ENCODE measurements at regions not wholly inside any gene's neighbourhood (a gene's known extent, or its start where the extent isn't known, plus 50 kb on each side); places are given as distances from the start of the nearest gene placed in this dataset.

GRCh38 chr1:229940684-229941083 is 126.4 kb upstream of the GALNT2 start:
- DNase-seq: no peak

- no peak for DNase-seq
Observed at GRCh38 chr1:229941160-229941559, 125.9 kb upstream of the GALNT2 start.

DNA sequence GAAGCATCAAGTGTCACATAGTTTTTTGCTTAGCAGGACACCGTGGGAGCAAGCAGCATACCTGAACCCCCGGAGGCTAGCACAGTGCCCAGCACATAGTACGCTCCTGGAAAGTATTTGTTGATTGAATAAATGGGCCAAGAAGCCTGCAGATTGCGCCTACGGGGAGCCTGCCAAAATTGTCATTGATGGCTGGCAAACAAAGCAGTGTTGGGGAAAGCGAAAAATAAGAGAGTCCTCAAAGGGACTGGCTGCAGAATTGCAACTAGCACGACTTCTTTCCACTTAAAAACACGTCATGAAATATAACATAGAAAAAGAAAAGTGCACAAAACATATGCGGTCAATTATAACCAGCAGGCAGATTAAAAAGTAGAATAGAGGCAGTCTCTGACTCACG is 125.2 kb upstream of the GALNT2 start:
- no peak for DNase-seq

DNA sequence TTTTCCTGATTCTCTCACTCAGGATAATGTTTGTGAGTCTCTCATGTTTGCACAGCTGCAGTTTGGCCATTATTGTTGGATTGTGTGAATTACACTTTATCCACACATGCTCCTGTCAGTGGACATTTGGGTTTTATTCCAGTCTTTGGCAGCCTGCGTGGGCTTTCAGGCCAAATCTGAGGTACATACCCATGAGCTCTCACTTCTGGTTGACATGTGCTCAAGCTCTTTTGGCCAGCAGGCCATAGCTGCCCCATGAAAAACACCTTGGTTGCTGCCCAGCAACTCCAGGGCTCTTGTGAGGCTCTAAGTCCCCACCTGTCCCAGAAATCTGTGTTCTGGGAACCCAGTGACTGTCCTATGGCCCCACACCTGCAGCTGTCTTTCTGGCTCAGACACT is 124.5 kb upstream of the GALNT2 start:
- DNase-seq: no peak

DNA sequence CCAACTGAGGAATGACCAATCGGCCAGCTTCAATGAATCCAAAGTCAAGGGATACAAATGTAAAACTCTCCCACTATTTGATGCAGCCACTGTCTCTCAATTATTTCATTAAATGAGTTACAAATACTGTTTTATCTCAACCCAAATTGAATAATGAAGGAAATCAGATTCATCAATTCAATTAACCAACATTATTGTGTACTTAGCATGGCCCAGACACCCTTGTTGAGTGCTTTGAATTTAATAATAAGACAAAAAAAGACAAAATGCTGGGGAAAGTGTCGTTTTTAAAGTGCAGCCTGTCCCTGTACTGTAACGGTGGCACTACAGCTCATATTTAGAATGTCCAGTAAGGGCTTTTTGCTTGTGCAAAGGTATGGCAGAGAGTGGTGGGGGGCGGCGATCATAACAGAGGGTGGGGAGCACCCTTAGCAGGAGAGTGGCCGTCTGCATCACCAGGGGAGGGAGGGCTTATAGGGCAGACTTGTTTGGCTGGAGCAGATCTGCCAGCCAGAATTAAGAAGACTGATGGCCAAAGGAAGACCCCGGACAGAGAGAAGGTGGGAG is 123.8 kb upstream of the GALNT2 start:
- DNase-seq: no peak

DNA sequence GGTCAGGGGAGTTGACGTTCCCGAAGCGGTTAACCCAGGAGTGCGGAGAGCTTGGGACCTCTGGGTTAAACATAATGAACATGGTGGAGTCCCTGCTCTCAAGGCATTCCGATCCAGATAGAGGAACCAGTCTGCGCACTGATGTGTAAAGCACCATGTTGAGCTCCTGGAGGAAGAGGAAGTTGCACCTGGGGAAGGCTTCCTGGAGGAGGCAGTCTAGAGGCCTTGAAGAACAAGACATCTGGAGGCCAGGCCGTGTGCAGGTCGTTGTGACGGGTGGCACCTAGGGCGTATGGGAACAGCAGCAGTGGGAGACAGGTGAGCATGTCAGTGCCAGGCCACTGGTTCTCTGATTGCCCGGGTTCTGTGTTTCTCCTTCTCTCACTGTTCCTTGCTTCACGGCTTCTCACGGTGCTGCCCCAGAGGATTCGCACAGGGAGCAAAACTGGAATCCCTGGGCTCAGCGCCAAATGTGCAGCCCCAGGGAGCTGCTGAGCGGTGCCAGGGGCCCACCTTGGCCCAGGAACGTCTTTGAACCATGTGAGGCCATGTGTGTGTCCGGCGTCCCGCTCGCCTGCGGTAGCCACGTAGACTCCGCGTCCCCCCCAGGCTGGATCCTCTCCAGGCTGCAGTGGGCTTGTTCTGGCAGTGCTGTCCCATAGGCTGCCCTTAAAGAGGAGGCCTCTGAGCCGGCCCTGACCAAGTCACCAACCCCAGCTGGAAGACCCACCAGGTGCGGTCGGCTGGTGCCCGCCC is 122.9 kb upstream of the GALNT2 start:
- no peak for DNase-seq

- DNase-seq: no peak
Observed at GRCh38 chr1:229945795-229946194, 121.2 kb upstream of the GALNT2 start.

DNA sequence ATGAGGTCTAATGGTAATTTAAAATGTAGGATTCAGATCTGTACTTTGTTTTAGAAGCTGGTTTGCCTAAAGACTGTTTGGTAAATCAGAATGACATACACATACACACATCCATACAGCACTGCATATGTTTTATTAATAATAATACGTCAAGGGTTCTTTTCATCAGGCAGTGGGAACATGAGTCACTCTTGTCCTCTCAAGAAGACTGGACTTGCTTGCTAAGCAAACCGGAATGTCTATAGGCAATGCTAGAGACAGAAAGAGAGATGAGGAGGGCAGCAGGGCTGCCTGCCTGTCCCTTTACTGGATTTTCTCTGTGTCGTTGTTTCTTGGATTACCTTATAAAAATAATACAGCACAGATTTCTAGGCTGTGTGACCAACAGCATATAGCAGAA is 119.1 kb upstream of the GALNT2 start:
- DNase-seq: no peak

DNA sequence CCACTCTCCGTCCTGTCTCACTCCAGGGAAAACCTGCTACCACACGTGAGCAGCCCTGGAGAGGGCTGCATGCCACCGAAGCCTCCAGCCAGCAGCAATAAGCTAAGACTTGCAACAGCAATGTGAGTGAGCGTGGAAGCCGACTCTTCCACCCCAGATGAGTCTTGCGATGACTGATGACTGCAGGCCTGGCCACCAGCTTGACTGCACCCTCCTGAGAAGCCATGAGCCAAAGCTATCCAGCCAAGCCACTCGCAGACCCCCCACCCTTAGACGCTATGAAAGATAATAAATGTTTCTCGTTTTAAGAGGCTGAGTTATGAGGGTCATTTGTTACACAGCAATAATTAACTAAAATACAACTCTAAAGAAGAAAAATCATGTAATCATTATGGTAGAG is 118.6 kb upstream of the GALNT2 start:
- DNase-seq: no peak

GRCh38 chr1:229949500-229949899 is 117.5 kb upstream of the GALNT2 start:
- DNase-seq: no peak

DNA sequence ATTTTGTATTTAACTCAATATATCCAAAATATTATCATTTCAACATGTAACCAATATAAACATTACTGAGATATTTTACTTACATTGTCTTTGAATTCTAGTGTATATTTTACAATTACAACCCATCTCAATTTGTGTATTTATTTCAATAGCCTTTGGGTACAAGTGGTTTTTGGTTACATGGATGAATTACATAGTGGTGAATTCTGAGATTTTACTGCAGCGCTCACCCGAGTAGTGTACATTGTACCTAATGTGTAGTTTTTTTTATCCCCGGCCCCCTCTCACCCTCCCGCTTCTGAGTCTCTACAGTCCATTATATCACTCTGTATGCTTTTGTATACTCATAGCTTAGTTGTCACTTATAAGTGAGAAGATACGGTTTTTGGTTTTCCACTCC is 117.0 kb upstream of the GALNT2 start:
- DNase-seq: no peak

DNA sequence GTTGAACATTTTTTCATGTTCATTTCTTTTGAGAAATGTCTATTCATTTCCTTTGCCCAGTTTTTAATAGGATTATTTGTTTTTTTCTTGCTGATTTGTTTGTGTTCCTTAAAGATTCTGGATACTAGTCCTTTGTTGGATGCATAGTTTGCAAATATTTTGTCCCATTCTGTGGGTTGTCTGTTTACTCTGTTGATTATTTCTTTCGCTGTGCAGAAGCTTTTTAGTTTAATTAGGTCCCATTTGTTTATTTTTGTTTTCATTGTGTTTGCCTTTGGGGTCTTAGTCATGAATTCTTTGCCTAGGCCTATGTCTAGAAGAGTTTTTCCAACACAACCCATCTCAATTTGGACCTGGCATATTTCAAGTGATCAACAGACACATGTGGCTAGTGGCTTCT is 116.1 kb upstream of the GALNT2 start:
- DNase-seq: no peak

DNA sequence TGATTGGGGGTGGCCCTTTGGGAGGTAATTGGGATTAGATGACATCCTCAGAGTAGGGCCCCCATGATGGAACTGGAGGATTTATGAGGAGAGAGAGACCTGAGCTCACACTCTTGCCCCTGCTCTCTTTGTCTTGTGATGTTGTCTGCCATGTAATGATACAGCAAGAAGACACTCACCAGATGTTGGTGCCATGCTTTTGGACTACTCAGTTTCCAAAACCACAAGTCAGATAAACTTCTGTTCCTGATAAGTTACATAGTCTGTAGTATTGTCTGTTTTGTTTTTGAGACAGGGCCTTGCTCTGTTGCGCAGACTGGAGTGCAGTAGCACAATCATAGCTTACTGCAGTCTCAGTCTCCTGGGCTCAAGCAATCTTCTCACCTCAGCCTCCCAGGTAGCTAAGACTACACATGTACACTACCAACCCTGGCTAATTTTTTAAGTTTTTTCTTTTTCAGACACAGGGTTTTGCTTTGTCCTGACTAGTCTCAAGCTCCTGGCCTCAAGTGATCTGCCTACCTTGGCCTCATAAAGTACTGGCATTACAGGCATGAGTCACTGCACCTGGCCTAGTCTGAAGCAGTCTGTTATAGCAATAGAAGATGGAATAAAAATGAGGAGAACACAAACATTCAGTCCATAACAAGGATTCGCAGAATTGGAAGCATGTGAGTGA is 115.0 kb upstream of the GALNT2 start:
- no peak for DNase-seq

DNA sequence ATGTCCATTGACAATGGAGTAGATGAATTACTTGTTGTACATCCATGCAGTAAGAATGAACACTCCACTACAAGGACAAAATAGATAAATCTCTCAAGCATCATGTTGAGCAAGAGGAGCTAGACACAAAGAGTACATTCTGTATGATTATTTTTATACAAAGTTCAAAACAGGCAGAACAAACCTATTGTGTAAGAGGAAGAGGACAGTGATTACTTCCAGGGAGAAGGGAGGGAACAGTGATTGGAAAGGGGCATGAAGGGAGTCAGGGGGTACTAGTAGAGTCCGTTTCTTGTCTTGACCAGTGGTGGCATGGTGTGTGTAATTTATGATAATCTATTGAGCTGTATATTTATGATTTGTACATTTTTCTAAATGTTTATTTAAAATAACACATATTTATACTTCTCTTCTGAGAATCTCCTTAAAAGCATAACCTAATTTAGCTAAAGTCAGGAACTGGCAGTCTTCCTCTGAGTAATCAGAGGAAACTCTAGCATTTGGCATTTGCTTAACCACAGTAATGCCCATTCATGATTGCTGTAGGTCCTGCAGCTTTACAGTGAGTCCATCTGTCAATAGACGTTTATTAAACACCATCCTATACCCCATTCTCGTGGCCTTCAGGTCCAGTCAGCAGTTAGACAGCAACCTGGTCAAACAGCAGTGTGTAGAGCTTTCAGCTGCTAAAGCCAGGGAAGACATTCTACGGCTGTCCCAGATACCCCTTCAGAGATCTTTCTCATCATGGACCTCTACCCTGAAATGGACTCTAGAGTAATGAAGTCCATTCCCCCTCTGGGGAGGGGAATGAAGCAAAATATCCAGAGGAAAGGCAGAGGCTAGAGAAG is 114.1 kb upstream of the GALNT2 start:
- DNase-seq: no peak

- DNase-seq: no peak
Observed at GRCh38 chr1:229953736-229954326, 113.2 kb upstream of the GALNT2 start.

DNA sequence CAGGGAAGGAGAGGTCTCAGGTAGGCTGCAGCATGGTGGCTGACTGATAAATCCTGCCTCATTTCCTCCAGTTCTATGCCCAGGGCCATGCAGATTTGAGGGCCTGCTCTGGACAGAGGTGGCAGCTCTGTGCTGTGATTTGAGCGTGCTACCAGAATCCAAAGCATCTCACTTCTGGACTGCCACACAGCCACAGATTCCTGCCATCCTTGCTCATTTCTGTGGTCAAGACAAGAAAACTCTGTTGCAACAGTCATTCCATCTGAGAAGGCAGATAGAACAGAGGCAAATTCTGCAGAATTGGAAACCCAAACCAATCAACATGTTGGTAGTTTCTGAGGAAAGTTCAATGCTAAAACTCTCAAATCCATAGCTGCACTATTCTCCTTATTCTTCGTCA is 102.8 kb upstream of the GALNT2 start:
- DNase-seq: no peak

- no peak for DNase-seq
Observed at GRCh38 chr1:229970714-229971113, 96.3 kb upstream of the GALNT2 start.

DNA sequence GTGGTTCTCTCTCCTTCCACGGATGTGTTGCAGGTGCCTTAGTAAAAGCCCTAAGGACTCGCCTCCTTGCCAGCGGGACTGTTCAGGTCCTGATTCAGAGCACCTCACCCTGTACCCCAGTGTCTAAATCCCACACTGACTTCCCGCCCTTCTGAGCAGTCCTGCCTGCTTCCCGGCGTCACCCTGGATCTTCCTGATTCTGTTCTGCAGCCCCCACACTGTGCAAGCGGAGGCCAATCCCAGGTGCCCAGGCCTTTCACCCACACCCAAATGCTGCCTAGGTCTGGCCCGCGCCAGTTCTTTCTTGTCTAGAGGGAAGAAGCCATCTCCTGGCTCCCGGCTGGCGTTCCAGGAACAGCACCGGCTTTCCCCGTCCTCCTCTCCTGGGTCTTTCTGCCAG is 95.9 kb upstream of the GALNT2 start:
- DNase-seq: no peak

DNA sequence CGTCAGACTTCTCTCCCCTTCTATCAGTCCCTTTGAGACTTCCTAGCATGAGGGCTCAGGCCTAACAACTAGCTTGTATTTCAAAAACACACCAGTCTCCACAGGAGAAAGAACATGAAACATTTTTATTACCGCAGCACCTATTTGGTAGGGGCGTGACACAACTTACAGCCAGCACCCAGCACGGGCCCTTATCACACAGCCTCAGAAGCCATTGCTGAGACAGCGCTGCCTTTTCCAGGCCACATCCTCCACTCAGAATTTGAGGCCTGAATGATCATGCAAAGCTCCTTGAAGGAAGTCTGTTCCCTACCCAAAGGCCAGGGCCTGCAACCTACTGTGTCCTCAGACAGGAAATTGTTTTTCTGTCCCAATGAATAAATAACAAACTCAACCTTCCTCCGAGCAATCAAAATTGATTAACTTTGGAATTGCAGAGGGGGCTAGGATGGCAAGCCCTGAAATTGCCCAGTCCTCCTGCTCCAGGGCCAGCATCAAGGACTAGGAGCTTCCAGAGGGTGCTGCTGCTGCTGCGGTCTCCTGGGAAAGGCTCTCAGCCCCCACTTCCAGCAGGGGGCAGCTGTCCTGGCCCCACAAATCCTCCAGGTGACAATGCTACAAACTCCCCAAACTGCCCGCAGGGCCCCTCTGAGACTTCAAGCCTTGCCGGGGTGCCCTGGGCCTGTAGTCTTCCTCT is 94.3 kb upstream of the GALNT2 start:
- no peak for DNase-seq

DNA sequence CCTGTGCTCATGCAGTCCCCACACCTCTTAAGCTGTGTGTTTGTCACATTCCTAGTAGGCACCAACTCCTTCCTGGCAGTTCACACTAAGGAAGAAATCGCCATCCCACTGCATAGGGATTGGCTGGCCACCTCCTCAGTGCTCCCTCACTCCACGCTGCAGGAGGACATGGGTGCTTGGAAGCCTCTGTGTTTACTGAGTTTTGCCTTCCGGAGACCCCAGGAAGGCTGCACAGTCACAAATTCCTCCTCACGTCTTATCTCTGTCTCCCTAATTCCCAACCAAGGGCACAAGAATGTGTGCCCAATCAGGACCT is 93.8 kb upstream of the GALNT2 start:
- DNase-seq: no peak

GRCh38 chr1:229975047-229975446 is 92.0 kb upstream of the GALNT2 start:
- DNase-seq: no peak

DNA sequence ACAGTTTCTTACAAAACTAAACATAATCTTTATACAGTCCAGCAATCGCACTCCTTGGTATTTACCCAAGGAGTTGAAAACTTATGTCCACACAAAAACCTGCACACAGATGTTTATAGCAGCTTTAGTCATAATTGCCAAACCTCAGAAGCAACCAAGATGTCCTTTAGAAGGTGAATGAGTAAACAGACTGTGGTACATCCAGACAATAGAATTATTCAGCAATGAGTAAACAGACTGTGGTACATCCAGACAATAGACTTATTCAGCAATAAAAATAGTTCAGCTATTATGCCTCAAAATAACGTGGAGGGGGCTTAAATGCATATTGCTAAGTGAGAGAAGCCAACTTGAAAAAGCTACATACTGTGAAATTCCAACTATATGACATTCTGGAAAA is 87.0 kb upstream of the GALNT2 start:
- no peak for DNase-seq

DNA sequence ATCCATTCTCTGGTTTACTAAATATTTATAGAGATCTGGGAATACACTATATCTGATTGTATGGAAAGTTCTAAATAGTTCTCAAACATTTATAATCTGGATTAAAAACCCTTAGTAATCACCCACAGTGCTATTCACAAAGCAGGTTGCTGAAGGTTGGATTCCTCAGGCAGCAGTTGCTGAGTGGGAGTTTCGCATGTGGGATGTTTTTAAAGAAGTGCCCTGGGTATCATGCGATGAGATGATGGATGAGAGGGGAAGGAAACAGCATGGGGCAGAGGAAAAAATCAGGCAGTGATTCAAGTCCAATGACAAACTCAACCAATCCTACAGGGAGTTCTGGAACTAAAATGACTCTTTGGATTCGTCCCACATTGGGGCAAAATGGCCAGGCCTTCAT is 85.3 kb upstream of the GALNT2 start:
- DNase-seq: no peak
